PC-3 (cell line): ENCODE measurements at regions not wholly inside any gene's neighbourhood (a gene's known extent, or its start where the extent isn't known, plus 50 kb on each side); places are given as distances from the start of the nearest gene placed in this dataset.

ENCODE experiments used
- ATAC-seq: fragments of 200-7000 bp; cut with Tn5 transposase; 2 replicates; pipeline ENCODE4 v1.9.1; 2020; ENCODE audit warnings: mild to moderate bottlenecking, moderate library complexity
- BruUV-seq: library from RNA; stranded (reverse); fragments of 400-500 nt; replicated peaks from 2 replicates; lab custom pipeline; 2021; lab: Mats Ljungman, UMichigan
- CTCF ChIA-PET: fragments of 300-600 bp; sonication (Branson Sonifier 250); formaldehyde crosslinking; loops from one replicate; lab custom pipeline; 2022; ENCODE audit warnings: antibody characterized with exemption; lab: Charles Lee
- POLR2A ChIA-PET: fragments of 300-600 bp; sonication (Branson Sonifier 250); formaldehyde crosslinking; loops from one replicate; lab custom pipeline; 2022; ENCODE audit warnings: antibody characterized with exemption; ENCODE audit not compliant: unreplicated experiment; lab: Charles Lee
- DNase-seq: peaks from one replicate; pipeline ENCODE4 v3.0.0-alpha.2; 2015
- H2AFZ ChIP-seq: fragments of 300-600 bp; sonication (generic); 2 replicates; pipeline ENCODE4 v1.6.0; 2016; ENCODE audit warnings: antibody characterized with exemption, low read length
- H3F3A ChIP-seq: fragments of 300-600 bp; sonication (generic); one replicate; pipeline ENCODE4 v1.6.0; 2017; ENCODE audit warnings: antibody characterized with exemption, low read length, control low read depth, mild to moderate bottlenecking; ENCODE audit not compliant: unreplicated experiment
- H3K27ac ChIP-seq: fragments of 300-600 bp; sonication (generic); 2 replicates; pipeline ENCODE4 v1.5.1; 2016; ENCODE audit warnings: mild to moderate bottlenecking, low read length
- H3K27me3 ChIP-seq: fragments of 300-600 bp; sonication (generic); 2 replicates; pipeline ENCODE4 v1.6.1; 2016; ENCODE audit warnings: low read length, mixed read lengths
- H3K36me3 ChIP-seq: fragments of 300-600 bp; sonication (generic); 2 replicates; pipeline ENCODE4 v1.6.1; 2016; ENCODE audit warnings: low read depth, mixed run types, low read length, mixed read lengths
- H3K4me1 ChIP-seq: fragments of 300-600 bp; sonication (generic); 2 replicates; pipeline ENCODE4 v1.5.1; 2016; ENCODE audit warnings: low read length; ENCODE audit not compliant: insufficient read depth
- H3K4me2 ChIP-seq: fragments of 300-600 bp; sonication (generic); 2 replicates; pipeline ENCODE4 v1.6.0; 2016; ENCODE audit warnings: low read length
- H3K4me3 ChIP-seq: fragments of 300-600 bp; sonication (generic); 2 replicates; pipeline ENCODE4 v1.5.1; 2016; ENCODE audit warnings: mild to moderate bottlenecking, low read length, mixed read lengths
- H3K79me2 ChIP-seq: fragments of 300-600 bp; sonication (generic); 2 replicates; pipeline ENCODE4 v1.6.1; 2017; ENCODE audit warnings: low read length, mixed read lengths
- H3K9ac ChIP-seq: fragments of 300-600 bp; sonication (generic); 2 replicates; pipeline ENCODE4 v1.6.0; 2016; ENCODE audit warnings: mild to moderate bottlenecking, low read length
- H3K9me2 ChIP-seq: fragments of 300-600 bp; sonication (generic); replicated peaks from 2 replicates; pipeline ENCODE4 v1.6.1; 2016; ENCODE audit warnings: mixed run types, low read length, mixed read lengths
- H3K9me3 ChIP-seq: fragments of 300-600 bp; sonication (generic); 2 replicates; pipeline ENCODE4 v1.6.1; 2016; ENCODE audit warnings: low read length, mixed read lengths
- H4K20me1 ChIP-seq: fragments of 300-600 bp; sonication (generic); 2 replicates; pipeline ENCODE4 v1.6.1; 2016; ENCODE audit warnings: low read length, mixed read lengths
- EZH2 ChIP-seq: fragments of 300-600 bp; sonication (generic); IDR thresholded peaks from one replicate; pipeline ENCODE4 v1.6.1; 2017; ENCODE audit warnings: antibody characterized with exemption, mild to moderate bottlenecking, low read length; ENCODE audit not compliant: unreplicated experiment
- EZH2phosphoT487 ChIP-seq: fragments of 300-600 bp; sonication (generic); IDR thresholded peaks from 2 replicates; pipeline ENCODE4 v1.6.1; 2018; ENCODE audit warnings: mild to moderate bottlenecking, antibody characterized with exemption, low read length, borderline replicate concordance
- intact Hi-C: fragments of 100-400 bp; cut with micrococcal nuclease; formaldehyde crosslinking; loops from 2 replicates; pipeline ENCODE4 v1.9.0; 2023
- TF ChIP-seq, protein P1 (sequence below): fragments of 300-600 bp; sonication (generic); conservative IDR thresholded peaks from 2 replicates; pipeline ENCODE4 v1.5.1; 2017; ENCODE audit warnings: antibody characterized with exemption, low read depth, mild to moderate bottlenecking, low read length

DNA sequence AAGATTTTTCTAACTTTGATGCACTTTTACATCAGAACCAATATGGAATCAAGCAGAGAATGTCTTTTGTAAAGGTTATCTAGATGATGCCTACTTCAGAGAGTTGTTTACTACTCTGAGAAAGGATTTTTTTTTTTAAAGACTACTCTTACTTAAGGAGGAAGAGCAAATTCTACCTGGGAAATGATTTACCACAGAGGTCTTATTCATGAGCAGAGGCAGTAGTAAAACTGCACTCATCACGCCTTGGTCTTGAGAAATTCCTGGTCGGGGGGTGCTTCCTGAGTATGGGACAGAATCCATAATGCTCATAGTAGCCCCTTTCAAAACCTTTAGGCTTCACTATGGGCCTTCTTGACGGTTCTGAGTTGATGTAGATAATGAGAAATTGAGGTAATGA is 241.8 kb upstream of the PREP start:
- Histone ChIP-seq H3K4me3 (no peak overlapping the region), H3K9ac (no peak overlapping the region), H3F3A (no peaks in the 10 kb centered on the region), H3K79me2 (no peaks in the 10 kb centered on the region), H3K4me2 (no peak overlapping the region), H2AFZ (no peak overlapping the region), H3K9me2 (no peaks in the 10 kb centered on the region), H3K4me1 (peaks cover 6% of the 10 kb centered on the region), H4K20me1 (no peaks in the 10 kb centered on the region), H3K9me3 (no peaks in the 10 kb centered on the region), H3K36me3 (no peaks in the 10 kb centered on the region), H3K27me3 (no peaks in the 10 kb centered on the region), H3K27ac (no peak overlapping the region)
- DNase-seq (no peak), ATAC-seq (no peak)
- no TSS peak for BruUV-seq
- POLR2A ChIA-PET, result no interaction called here
- TF ChIP-seq EZH2phosphoT487, result no peak
- TF ChIP-seq, protein P1, sequence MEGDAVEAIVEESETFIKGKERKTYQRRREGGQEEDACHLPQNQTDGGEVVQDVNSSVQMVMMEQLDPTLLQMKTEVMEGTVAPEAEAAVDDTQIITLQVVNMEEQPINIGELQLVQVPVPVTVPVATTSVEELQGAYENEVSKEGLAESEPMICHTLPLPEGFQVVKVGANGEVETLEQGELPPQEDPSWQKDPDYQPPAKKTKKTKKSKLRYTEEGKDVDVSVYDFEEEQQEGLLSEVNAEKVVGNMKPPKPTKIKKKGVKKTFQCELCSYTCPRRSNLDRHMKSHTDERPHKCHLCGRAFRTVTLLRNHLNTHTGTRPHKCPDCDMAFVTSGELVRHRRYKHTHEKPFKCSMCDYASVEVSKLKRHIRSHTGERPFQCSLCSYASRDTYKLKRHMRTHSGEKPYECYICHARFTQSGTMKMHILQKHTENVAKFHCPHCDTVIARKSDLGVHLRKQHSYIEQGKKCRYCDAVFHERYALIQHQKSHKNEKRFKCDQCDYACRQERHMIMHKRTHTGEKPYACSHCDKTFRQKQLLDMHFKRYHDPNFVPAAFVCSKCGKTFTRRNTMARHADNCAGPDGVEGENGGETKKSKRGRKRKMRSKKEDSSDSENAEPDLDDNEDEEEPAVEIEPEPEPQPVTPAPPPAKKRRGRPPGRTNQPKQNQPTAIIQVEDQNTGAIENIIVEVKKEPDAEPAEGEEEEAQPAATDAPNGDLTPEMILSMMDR, result no peak
- TF ChIP-seq EZH2, result no peak
- intact Hi-C loops, result no loop called here
- CTCF ChIA-PET, result no interaction called here

- Histone ChIP-seq H3K27ac (no peak overlapping the region), H4K20me1 (no peaks in the 10 kb centered on the region), H3K4me2 (no peak overlapping the region), H3K9me3 (no peaks in the 10 kb centered on the region), H3K36me3 (no peaks in the 10 kb centered on the region), H3K27me3 (no peaks in the 10 kb centered on the region), H3K9me2 (no peaks in the 10 kb centered on the region), H3K4me3 (no peak overlapping the region), H3K4me1 (peaks cover 6% of the 10 kb centered on the region), H3K9ac (no peak overlapping the region), H3F3A (no peaks in the 10 kb centered on the region), H2AFZ (no peak overlapping the region), H3K79me2 (no peaks in the 10 kb centered on the region)
- TF ChIP-seq EZH2, result no peak
- CTCF ChIA-PET, result no interaction called here
- ATAC-seq, result no peak
- POLR2A ChIA-PET, result no interaction called here
- no peak for DNase-seq
- intact Hi-C loops, result no loop called here
- BruUV-seq, result no TSS peak
Observed at GRCh38 chr6:105644073-105644489, 241.2 kb upstream of the PREP start.

- no peaks in the 10 kb centered on the region for H3F3A ChIP-seq
- H3K9me3 ChIP-seq, result no peaks in the 10 kb centered on the region
- H2AFZ ChIP-seq, result no peak overlapping the region
- H3K36me3 ChIP-seq, result no peaks in the 10 kb centered on the region
- H3K79me2 ChIP-seq, result no peaks in the 10 kb centered on the region
- POLR2A ChIA-PET, result no interaction called here
- ATAC-seq (no peak), DNase-seq (peak; percentile 39)
- intact Hi-C loops, result no loop called here
- no peak overlapping the region for H3K4me2 ChIP-seq
- H3K9ac ChIP-seq, result no peak overlapping the region
- no peak overlapping the region for H3K4me3 ChIP-seq
- H3K4me1 ChIP-seq, result peaks cover 6% of the 10 kb centered on the region
- H3K27ac ChIP-seq, result peak overlapping the region; percentile 40
- no peaks in the 10 kb centered on the region for H3K27me3 ChIP-seq
- CTCF ChIA-PET, result no interaction called here
- no TSS peak for BruUV-seq
- no peaks in the 10 kb centered on the region for H4K20me1 ChIP-seq
- TF ChIP-seq, protein P1, result no peak
- TF ChIP-seq EZH2, result no peak
- TF ChIP-seq EZH2phosphoT487, result no peak
- no peaks in the 10 kb centered on the region for H3K9me2 ChIP-seq
Observed at GRCh38 chr6:105642708-105643107, 239.8 kb upstream of the PREP start.
